ENCODE measurements at regions not wholly inside any gene's neighbourhood (a gene's known extent, or its start where the extent isn't known, plus 50 kb on each side); places are given as distances from the start of the nearest gene placed in this dataset.
A peak's percentile ranks its signal among the peaks of the same experiment; 100 is the strongest.

DNA sequence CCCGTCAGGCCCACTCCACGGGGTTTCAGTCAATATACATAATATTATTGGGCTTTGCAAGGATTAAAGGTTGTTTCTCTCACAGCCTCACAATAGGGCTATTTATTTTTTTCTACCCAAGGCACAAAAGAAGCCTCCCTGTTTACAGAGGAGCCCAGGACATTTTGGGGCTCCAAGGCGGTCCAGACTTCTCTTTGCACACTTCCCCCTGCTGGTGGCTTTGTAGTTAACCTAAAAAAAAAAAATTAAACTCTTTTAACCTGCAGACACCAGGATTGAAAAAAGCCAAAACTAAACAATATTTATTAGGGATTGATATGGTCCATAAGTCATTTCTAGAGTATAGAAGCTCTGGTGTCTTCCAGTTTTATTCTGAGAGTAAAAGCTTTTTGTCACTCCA, 169.7 kb upstream of the ZFHX3 start:
- H3K4me1 Mint-ChIP-seq (ENCODE audit: unreplicated experiment): no peaks in the 10 kb centered on the region
- DNase-seq (ENCODE audit: low spot score): no peak
- H3K36me3 Mint-ChIP-seq (ENCODE audit: low read depth, unreplicated experiment): no peaks in the 10 kb centered on the region
- H3K27me3 Mint-ChIP-seq (ENCODE audit: unreplicated experiment): peaks cover 2% of the 10 kb centered on the region
- H3K27ac Mint-ChIP-seq (ENCODE audit: unreplicated experiment): no peak overlapping the region
- H3K9me3 Mint-ChIP-seq (ENCODE audit: unreplicated experiment): no peaks in the 10 kb centered on the region
- H3K4me3 Mint-ChIP-seq (ENCODE audit: unreplicated experiment): no peak overlapping the region
- TF ChIP-seq, protein P1, sequence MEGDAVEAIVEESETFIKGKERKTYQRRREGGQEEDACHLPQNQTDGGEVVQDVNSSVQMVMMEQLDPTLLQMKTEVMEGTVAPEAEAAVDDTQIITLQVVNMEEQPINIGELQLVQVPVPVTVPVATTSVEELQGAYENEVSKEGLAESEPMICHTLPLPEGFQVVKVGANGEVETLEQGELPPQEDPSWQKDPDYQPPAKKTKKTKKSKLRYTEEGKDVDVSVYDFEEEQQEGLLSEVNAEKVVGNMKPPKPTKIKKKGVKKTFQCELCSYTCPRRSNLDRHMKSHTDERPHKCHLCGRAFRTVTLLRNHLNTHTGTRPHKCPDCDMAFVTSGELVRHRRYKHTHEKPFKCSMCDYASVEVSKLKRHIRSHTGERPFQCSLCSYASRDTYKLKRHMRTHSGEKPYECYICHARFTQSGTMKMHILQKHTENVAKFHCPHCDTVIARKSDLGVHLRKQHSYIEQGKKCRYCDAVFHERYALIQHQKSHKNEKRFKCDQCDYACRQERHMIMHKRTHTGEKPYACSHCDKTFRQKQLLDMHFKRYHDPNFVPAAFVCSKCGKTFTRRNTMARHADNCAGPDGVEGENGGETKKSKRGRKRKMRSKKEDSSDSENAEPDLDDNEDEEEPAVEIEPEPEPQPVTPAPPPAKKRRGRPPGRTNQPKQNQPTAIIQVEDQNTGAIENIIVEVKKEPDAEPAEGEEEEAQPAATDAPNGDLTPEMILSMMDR (IDR thresholded peaks at IDR 0.05; ENCODE audit: unreplicated experiment): peak; percentile 68

GRCh38 chr16:73216932-73217331, 169.0 kb upstream of the ZFHX3 start:
- no peaks in the 10 kb centered on the region for H3K36me3 Mint-ChIP-seq (ENCODE audit: low read depth, unreplicated experiment)
- H3K4me1 Mint-ChIP-seq (ENCODE audit: unreplicated experiment): no peaks in the 10 kb centered on the region
- H3K4me3 Mint-ChIP-seq (ENCODE audit: unreplicated experiment): no peak overlapping the region
- no peak overlapping the region for H3K27ac Mint-ChIP-seq (ENCODE audit: unreplicated experiment)
- no peak for DNase-seq (ENCODE audit: low spot score)
- peaks cover 2% of the 10 kb centered on the region for H3K27me3 Mint-ChIP-seq (ENCODE audit: unreplicated experiment)
- H3K9me3 Mint-ChIP-seq (ENCODE audit: unreplicated experiment): no peaks in the 10 kb centered on the region
- TF ChIP-seq, protein P1 (IDR thresholded peaks at IDR 0.05; ENCODE audit: unreplicated experiment): no peak

- no peak overlapping the region for H3K27ac Mint-ChIP-seq (ENCODE audit: unreplicated experiment)
- peaks cover 2% of the 10 kb centered on the region for H3K27me3 Mint-ChIP-seq (ENCODE audit: unreplicated experiment)
- no peak overlapping the region for H3K4me3 Mint-ChIP-seq (ENCODE audit: unreplicated experiment)
- TF ChIP-seq, protein P1 (IDR thresholded peaks at IDR 0.05; ENCODE audit: unreplicated experiment): no peak
- no peaks in the 10 kb centered on the region for H3K9me3 Mint-ChIP-seq (ENCODE audit: unreplicated experiment)
- no peak for DNase-seq (ENCODE audit: low spot score)
- no peaks in the 10 kb centered on the region for H3K4me1 Mint-ChIP-seq (ENCODE audit: unreplicated experiment)
- no peaks in the 10 kb centered on the region for H3K36me3 Mint-ChIP-seq (ENCODE audit: low read depth, unreplicated experiment)
These were observed 167.9 kb upstream of the ZFHX3 start for GRCh38 chr16:73215678-73216377.

- no peak overlapping the region for H3K4me3 Mint-ChIP-seq (ENCODE audit: unreplicated experiment)
- no peaks in the 10 kb centered on the region for H3K9me3 Mint-ChIP-seq (ENCODE audit: unreplicated experiment)
- peaks cover under 1% of the 10 kb centered on the region for H3K27me3 Mint-ChIP-seq (ENCODE audit: unreplicated experiment)
- TF ChIP-seq, protein P1 (IDR thresholded peaks at IDR 0.05; ENCODE audit: unreplicated experiment): no peak
- H3K4me1 Mint-ChIP-seq (ENCODE audit: unreplicated experiment): no peaks in the 10 kb centered on the region
- no peak for DNase-seq (ENCODE audit: low spot score)
- H3K36me3 Mint-ChIP-seq (ENCODE audit: low read depth, unreplicated experiment): no peaks in the 10 kb centered on the region
- H3K27ac Mint-ChIP-seq (ENCODE audit: unreplicated experiment): peak overlapping the region; percentile 22
These were observed 167.1 kb upstream of the ZFHX3 start for GRCh38 chr16:73214825-73215677.
